ENCODE measurements at regions not wholly inside any gene's neighbourhood (a gene's known extent, or its start where the extent isn't known, plus 50 kb on each side); places are given as distances from the start of the nearest gene placed in this dataset.

- in situ Hi-C loops (cut with HindIII; ENCODE audit: low pct_ligation_motif_present, low sequenced_read_pairs): no loop called here
Observed at GRCh38 chr14:95811813-95812212, 64.8 kb upstream of the TUNAR start.

GRCh38 chr14:95808371-95808770 lies 68.3 kb upstream of the TUNAR start:
- in situ Hi-C loops (cut with HindIII; ENCODE audit: low pct_ligation_motif_present, low sequenced_read_pairs): no loop called here
- no peak for DNase-seq
- Histone ChIP-seq H3K4me3 (ENCODE audit: low read depth, low read length) (no peak overlapping the region), H3K27me3 (replicated peaks) (no peaks in the 10 kb centered on the region), H3K27ac (no peak overlapping the region), H3K36me3 (replicated peaks) (no peaks in the 10 kb centered on the region)
- no peak for TF ChIP-seq CTCF (IDR thresholded peaks at IDR 0.05; ENCODE audit: low read depth, low read length, missing control alignments)

More at GRCh38 chr14:95811813-95812212, 64.8 kb upstream of the TUNAR start:
- DNase-seq: no peak
- Histone ChIP-seq H3K27me3 (replicated peaks) (no peaks in the 10 kb centered on the region), H3K27ac (no peak overlapping the region), H3K4me3 (ENCODE audit: low read depth, low read length) (no peak overlapping the region), H3K36me3 (replicated peaks) (no peaks in the 10 kb centered on the region)
- no peak for TF ChIP-seq CTCF (IDR thresholded peaks at IDR 0.05; ENCODE audit: low read depth, low read length, missing control alignments)

- no peaks in the 10 kb centered on the region for H3K36me3 ChIP-seq (replicated peaks)
- no peaks in the 10 kb centered on the region for H3K27me3 ChIP-seq (replicated peaks)
- in situ Hi-C loops (cut with HindIII; ENCODE audit: low pct_ligation_motif_present, low sequenced_read_pairs): no loop called here
- H3K27ac ChIP-seq: no peak overlapping the region
- TF ChIP-seq CTCF (IDR thresholded peaks at IDR 0.05; ENCODE audit: low read depth, low read length, missing control alignments): no peak
- no peak overlapping the region for H3K4me3 ChIP-seq (ENCODE audit: low read depth, low read length)
- DNase-seq: no peak
Observed at GRCh38 chr14:95796788-95797187, 79.8 kb upstream of the TUNAR start.

GRCh38 chr14:95787941-95788340 lies 74.0 kb upstream of the TCL1A start:
- in situ Hi-C loops (cut with HindIII; ENCODE audit: low pct_ligation_motif_present, low sequenced_read_pairs): no loop called here

GRCh38 chr14:95786566-95786965 lies 72.6 kb upstream of the TCL1A start:
- Histone ChIP-seq H3K27ac (no peak overlapping the region), H3K4me3 (ENCODE audit: low read depth, low read length) (no peak overlapping the region), H3K36me3 (replicated peaks) (no peaks in the 10 kb centered on the region), H3K27me3 (replicated peaks) (no peaks in the 10 kb centered on the region)
- in situ Hi-C loops (cut with HindIII; ENCODE audit: low pct_ligation_motif_present, low sequenced_read_pairs): no loop called here
- no peak for TF ChIP-seq CTCF (IDR thresholded peaks at IDR 0.05; ENCODE audit: low read depth, low read length, missing control alignments)
- DNase-seq: no peak

More at GRCh38 chr14:95787941-95788340, 74.0 kb upstream of the TCL1A start:
- Histone ChIP-seq H3K27me3 (replicated peaks) (no peaks in the 10 kb centered on the region), H3K27ac (no peak overlapping the region), H3K4me3 (ENCODE audit: low read depth, low read length) (no peak overlapping the region), H3K36me3 (replicated peaks) (no peaks in the 10 kb centered on the region)
- DNase-seq: no peak
- no peak for TF ChIP-seq CTCF (IDR thresholded peaks at IDR 0.05; ENCODE audit: low read depth, low read length, missing control alignments)

- peak; percentile 33 for DNase-seq
- Histone ChIP-seq H3K4me3 (ENCODE audit: low read depth, low read length) (no peak overlapping the region), H3K27ac (no peak overlapping the region), H3K36me3 (replicated peaks) (no peaks in the 10 kb centered on the region), H3K27me3 (replicated peaks) (no peaks in the 10 kb centered on the region)
- TF ChIP-seq CTCF (IDR thresholded peaks at IDR 0.05; ENCODE audit: low read depth, low read length, missing control alignments): no peak
- in situ Hi-C loops (cut with HindIII; ENCODE audit: low pct_ligation_motif_present, low sequenced_read_pairs): no loop called here
Observed at GRCh38 chr14:95784137-95784536, 70.2 kb upstream of the TCL1A start.

Measured in brain microvascular endothelial cell (primary cell).